Caco-2 (cell line): ENCODE measurements at regions not wholly inside any gene's neighbourhood (a gene's known extent, or its start where the extent isn't known, plus 50 kb on each side); places are given as distances from the start of the nearest gene placed in this dataset.

ENCODE experiments used
- BruUV-seq: library from RNA; stranded (reverse); fragments of 400-500 nt; replicated peaks from 2 replicates; lab custom pipeline; 2021; lab: Mats Ljungman, UMichigan
- CTCF ChIA-PET: fragments of 300-600 bp; sonication (Branson Sonifier 250); formaldehyde crosslinking; loops from one replicate; lab custom pipeline; 2022; ENCODE audit warnings: antibody characterized with exemption; lab: Charles Lee
- POLR2A ChIA-PET: fragments of 300-600 bp; sonication (Branson Sonifier 250); formaldehyde crosslinking; loops from one replicate; lab custom pipeline; 2022; ENCODE audit warnings: antibody characterized with exemption; lab: Charles Lee
- DNase-seq, 2 experiments: peaks; one replicate each; pipeline versions ENCODE4 v3.0.0 to v3.0.0-alpha.2; 2020 to 2022
- H3K27me3 ChIP-seq: replicated peaks from 2 replicates; pipeline ENCODE4 v1.6.0; 2011; ENCODE audit warnings: low read length; ENCODE audit not compliant: control insufficient read depth, insufficient read depth
- H3K36me3 ChIP-seq: 2 replicates; pipeline ENCODE4 v1.5.1; 2011; ENCODE audit warnings: low read length; ENCODE audit not compliant: control insufficient read depth, insufficient read depth
- H3K4me1 ChIP-seq: fragments of 250-450 bp; sonication (Bioruptor Pico); 2 replicates; pipeline ENCODE4 v1.5.1; 2020; ENCODE audit warnings: mild to moderate bottlenecking
- H3K4me3 ChIP-seq: 2 replicates; pipeline ENCODE4 v1.5.1; 2011; ENCODE audit warnings: low read depth, mild to moderate bottlenecking, control low read depth, low read length
- H3K9me3 ChIP-seq: fragments of 250-450 bp; sonication (Bioruptor Pico); 2 replicates; pipeline ENCODE4 v1.5.1; 2020; ENCODE audit warnings: mild to moderate bottlenecking, moderate library complexity
- H3K27ac Mint-ChIP-seq: one replicate; pipeline ENCODE4 v1.8.0; 2022; ENCODE audit warnings: mixed read lengths; ENCODE audit not compliant: unreplicated experiment
- H3K27me3 Mint-ChIP-seq: one replicate; pipeline ENCODE4 v1.8.0; 2022; ENCODE audit warnings: mixed read lengths; ENCODE audit not compliant: insufficient read depth, unreplicated experiment
- H3K36me3 Mint-ChIP-seq: one replicate; pipeline ENCODE4 v1.8.0; 2022; ENCODE audit warnings: mild to moderate bottlenecking, mixed read lengths; ENCODE audit not compliant: insufficient read depth, unreplicated experiment
- H3K4me1 Mint-ChIP-seq: one replicate; pipeline ENCODE4 v1.8.0; 2022; ENCODE audit warnings: low read depth, mixed read lengths; ENCODE audit not compliant: unreplicated experiment
- H3K4me3 Mint-ChIP-seq: one replicate; pipeline ENCODE4 v1.8.0; 2022; ENCODE audit warnings: mild to moderate bottlenecking, moderate library complexity, mixed read lengths; ENCODE audit not compliant: unreplicated experiment
- H3K9me3 Mint-ChIP-seq: one replicate; pipeline ENCODE4 v1.8.0; 2022; ENCODE audit warnings: mixed read lengths; ENCODE audit not compliant: unreplicated experiment
- intact Hi-C: fragments of 100-400 bp; cut with micrococcal nuclease; formaldehyde crosslinking; loops from one replicate; pipeline ENCODE4 v1.10.0; 2022; ENCODE audit not compliant: unreplicated experiment
- TF ChIP-seq, protein P1 (sequence below), 2 experiments: fragments of 200-600 bp in 1 of 2; IDR thresholded peaks; 1 replicate in 1 of 2; 2 replicates in 1 of 2; pipeline versions ENCODE4 v1.5.1 to v1.8.0; 2011 to 2022; ENCODE audit warnings: antibody characterized with exemption in 1 of 2, control low read depth in 1 of 2, inconsistent platforms in 1 of 2, low read depth in 1 of 2, low read length in 1 of 2, mild to moderate bottlenecking in 1 of 2, moderate library complexity in 1 of 2; ENCODE audit not compliant: insufficient read depth in 1 of 2, severe bottlenecking in 1 of 2, unreplicated experiment in 1 of 2

DNA sequence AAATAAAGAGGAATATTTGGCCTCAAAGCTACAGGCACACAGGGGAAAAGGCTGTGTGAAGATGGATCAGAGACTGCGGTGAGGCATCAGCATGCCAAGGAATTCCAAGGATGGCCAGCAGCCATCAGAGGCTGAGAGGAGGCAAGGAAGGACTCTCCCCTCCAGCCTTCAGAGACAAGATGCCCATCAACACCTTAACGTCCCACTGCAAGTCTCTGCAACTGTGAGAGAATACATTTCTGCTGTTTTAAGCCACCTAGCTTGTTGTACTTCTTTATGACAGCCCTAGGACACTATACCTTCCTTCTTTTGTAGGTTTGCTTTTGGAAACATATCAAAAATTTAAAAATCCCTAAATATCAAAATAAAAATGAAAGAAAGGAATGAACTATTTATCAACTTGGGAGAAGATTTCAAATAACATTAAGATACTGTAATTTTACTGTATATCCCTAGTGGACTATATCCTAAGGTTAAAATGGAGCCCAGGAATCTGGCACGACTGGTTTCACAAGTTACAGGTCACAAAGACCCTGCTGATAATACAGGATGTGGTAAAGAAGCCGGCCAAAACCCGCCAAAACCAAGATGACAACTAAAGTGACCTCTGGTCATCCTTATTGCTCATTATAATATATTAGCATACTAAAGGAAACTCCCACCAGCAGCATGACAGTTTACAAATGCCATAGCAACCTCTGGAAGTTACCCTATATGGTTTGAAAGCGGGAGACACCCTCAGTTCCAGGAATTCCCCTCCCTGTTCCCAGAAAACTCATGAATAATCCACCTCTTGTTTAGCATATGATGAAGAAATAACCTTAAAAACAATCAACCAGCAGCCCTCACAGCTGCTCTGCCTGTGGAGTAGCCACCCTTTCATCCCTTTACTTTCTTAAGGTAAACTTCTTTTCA, 185.2 kb downstream of the AVL9 start:
- Mint-ChIP-seq H3K27ac (no peak overlapping the region), H3K4me3 (no peak overlapping the region), H3K36me3 (no peaks in the 10 kb centered on the region), H3K4me1 (peaks cover 22% of the 10 kb centered on the region), H3K27me3 (no peaks in the 10 kb centered on the region), H3K9me3 (no peaks in the 10 kb centered on the region)
- Histone ChIP-seq H3K36me3 (no peaks in the 10 kb centered on the region), H3K4me1 (peaks cover 16% of the 10 kb centered on the region; the same call in 1 of the 2 replicates), H3K27me3 (no peaks in the 10 kb centered on the region), H3K9me3 (no peaks in the 10 kb centered on the region), H3K4me3 (no peak overlapping the region)
- peak; percentile 70 to 83 for DNase-seq
- TF ChIP-seq, protein P1, sequence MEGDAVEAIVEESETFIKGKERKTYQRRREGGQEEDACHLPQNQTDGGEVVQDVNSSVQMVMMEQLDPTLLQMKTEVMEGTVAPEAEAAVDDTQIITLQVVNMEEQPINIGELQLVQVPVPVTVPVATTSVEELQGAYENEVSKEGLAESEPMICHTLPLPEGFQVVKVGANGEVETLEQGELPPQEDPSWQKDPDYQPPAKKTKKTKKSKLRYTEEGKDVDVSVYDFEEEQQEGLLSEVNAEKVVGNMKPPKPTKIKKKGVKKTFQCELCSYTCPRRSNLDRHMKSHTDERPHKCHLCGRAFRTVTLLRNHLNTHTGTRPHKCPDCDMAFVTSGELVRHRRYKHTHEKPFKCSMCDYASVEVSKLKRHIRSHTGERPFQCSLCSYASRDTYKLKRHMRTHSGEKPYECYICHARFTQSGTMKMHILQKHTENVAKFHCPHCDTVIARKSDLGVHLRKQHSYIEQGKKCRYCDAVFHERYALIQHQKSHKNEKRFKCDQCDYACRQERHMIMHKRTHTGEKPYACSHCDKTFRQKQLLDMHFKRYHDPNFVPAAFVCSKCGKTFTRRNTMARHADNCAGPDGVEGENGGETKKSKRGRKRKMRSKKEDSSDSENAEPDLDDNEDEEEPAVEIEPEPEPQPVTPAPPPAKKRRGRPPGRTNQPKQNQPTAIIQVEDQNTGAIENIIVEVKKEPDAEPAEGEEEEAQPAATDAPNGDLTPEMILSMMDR (IDR thresholded peaks at IDR 0.05; ENCODE audit: insufficient read depth in 1 of 2, low read depth in 1 of 2, low read length in 1 of 2, severe bottlenecking in 1 of 2, unreplicated experiment in 1 of 2): no peak
- ChIA-PET CTCF (no interaction called here), POLR2A (no interaction called here)
- intact Hi-C loops: no loop called here
- no TSS peak for BruUV-seq

DNA sequence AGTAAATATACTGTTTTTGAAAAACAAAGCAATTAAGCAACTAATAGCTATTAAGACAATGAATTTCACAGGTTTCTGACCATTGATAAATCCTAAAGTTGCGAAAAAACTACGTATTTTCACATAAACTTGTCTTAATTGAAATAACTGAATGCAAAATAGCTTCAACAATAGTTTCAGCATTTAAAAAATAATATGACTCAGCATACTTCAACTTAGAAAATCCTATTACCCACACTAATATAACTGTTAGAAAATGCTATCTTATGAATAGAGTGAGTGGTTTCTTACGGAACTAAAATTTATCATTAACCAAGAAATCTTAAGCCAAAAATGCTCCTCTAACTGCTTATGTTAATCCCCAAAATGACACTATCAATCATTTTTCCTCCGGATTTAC, 183.9 kb downstream of the AVL9 start:
- ChIA-PET CTCF (no interaction called here), POLR2A (no interaction called here)
- BruUV-seq: no TSS peak
- Histone ChIP-seq H3K4me3 (no peak overlapping the region), H3K4me1 (peaks cover 16% of the 10 kb centered on the region; the same call in 1 of the 2 replicates), H3K27me3 (no peaks in the 10 kb centered on the region), H3K36me3 (no peaks in the 10 kb centered on the region), H3K9me3 (no peaks in the 10 kb centered on the region)
- Mint-ChIP-seq H3K4me1 (peaks cover 22% of the 10 kb centered on the region), H3K27me3 (no peaks in the 10 kb centered on the region), H3K27ac (no peak overlapping the region), H3K4me3 (no peak overlapping the region), H3K9me3 (no peaks in the 10 kb centered on the region), H3K36me3 (no peaks in the 10 kb centered on the region)
- intact Hi-C loops: no loop called here
- DNase-seq: no peak
- TF ChIP-seq, protein P1 (IDR thresholded peaks at IDR 0.05; ENCODE audit: insufficient read depth in 1 of 2, low read depth in 1 of 2, low read length in 1 of 2, severe bottlenecking in 1 of 2, unreplicated experiment in 1 of 2): no peak

DNA sequence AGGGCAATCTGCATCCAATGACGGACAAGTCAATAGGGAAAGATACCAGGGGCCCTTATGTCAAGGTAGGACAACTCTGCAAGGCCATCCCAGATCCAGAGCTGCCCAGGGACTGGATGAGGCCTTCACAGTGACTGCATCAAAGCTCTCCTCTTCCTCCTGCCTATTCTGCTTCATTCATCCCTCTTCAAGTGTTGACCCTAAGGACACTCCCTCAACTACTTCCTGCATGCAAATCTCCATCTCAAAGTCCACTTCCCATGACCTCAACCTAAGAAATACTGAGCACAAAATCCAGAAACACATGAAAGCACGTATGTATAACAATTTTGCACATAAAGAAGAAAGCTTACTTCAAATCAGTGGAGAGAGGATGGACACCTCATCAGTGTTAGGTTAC, 182.3 kb downstream of the AVL9 start:
- peaks cover 16% of the 10 kb centered on the region; the same call in 1 of the 2 replicates for H3K4me1 ChIP-seq
- Mint-ChIP-seq H3K36me3 (no peaks in the 10 kb centered on the region), H3K4me3 (no peak overlapping the region), H3K4me1 (peaks cover 22% of the 10 kb centered on the region), H3K9me3 (no peaks in the 10 kb centered on the region), H3K27ac (no peak overlapping the region), H3K27me3 (no peaks in the 10 kb centered on the region)
- CTCF ChIA-PET: no interaction called here
- no peaks in the 10 kb centered on the region for H3K36me3 ChIP-seq
- H3K9me3 ChIP-seq: no peaks in the 10 kb centered on the region
- no peak for DNase-seq
- intact Hi-C loops: no loop called here
- H3K27me3 ChIP-seq: no peaks in the 10 kb centered on the region
- H3K4me3 ChIP-seq: no peak overlapping the region
- POLR2A ChIA-PET: interaction anchor here (0.6 kb wide), 1 partner anchor 369 kb away, joined by 6 read pairs; no protein-coding TSS in a partner anchor
- no TSS peak for BruUV-seq
- TF ChIP-seq, protein P1 (IDR thresholded peaks at IDR 0.05; ENCODE audit: insufficient read depth in 1 of 2, low read depth in 1 of 2, low read length in 1 of 2, severe bottlenecking in 1 of 2, unreplicated experiment in 1 of 2): no peak
